Spinal cord (tissue), 9 donors: ENCODE measurements at regions not wholly inside any gene's neighbourhood (a gene's known extent, or its start where the extent isn't known, plus 50 kb on each side); places are given as distances from the start of the nearest gene placed in this dataset.
A peak's percentile ranks its signal among the peaks of the same experiment; 100 is the strongest.

Source experiments
- DNase-seq, 6 donors: peaks; one replicate each; pipeline versions ENCODE4 v3.0.0 to v3.0.0-alpha.2; 2013 to 2015; ENCODE audit warnings: low spot score in 6 of 6, low read depth in 4 of 6
- H3K27ac ChIP-seq: one replicate; pipeline ENCODE4 v1.5.1; 2013; ENCODE audit warnings: low read depth, low read length, control low read depth
- H3K27me3 ChIP-seq: one replicate; pipeline ENCODE4 v1.6.1; 2013; ENCODE audit warnings: low read length; ENCODE audit not compliant: control insufficient read depth, insufficient read depth
- H3K36me3 ChIP-seq: one replicate; pipeline ENCODE4 v1.6.1; 2013; ENCODE audit warnings: low read length; ENCODE audit not compliant: control insufficient read depth, insufficient read depth
- H3K4me1 ChIP-seq: one replicate; pipeline ENCODE4 v1.6.1; 2013; ENCODE audit warnings: low read length; ENCODE audit not compliant: control insufficient read depth, insufficient read depth
- H3K4me3 ChIP-seq: one replicate; pipeline ENCODE4 v1.5.1; 2013; ENCODE audit warnings: low read depth, low read length, control low read depth
- H3K9me3 ChIP-seq: one replicate; pipeline ENCODE4 v1.6.1; 2013; ENCODE audit warnings: low read length; ENCODE audit not compliant: control insufficient read depth, insufficient read depth
- WGBS: methylation state at CpG from one replicate; pipeline ENCODE4 v1.1.5; 2013; ENCODE audit warnings: missing lambda C conversion rate; ENCODE audit not compliant: insufficient coverage; 5-methylcytosine and 5-hydroxymethylcytosine counted together
- donor health status: healthy.

DNA sequence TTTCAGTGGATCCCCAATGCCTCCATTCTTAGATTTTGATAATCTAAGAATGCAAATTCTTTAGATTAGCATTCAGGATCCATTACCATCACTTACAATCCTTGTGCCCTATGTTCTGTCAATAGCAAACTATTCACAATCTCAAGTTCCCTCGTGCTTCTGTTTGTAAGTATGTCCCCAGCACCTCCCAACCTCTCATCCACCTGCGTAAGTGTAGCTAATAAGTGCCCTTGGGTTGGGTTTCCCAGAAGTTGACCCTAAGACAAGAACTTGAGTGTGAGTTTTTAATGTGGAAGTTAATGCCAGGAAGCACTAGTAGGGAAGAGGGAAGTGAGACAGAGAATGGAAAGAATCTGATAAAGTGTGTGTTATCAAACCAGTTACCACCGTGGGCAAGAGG, 72.6 kb upstream of the PAK5 start:
- Histone ChIP-seq H3K27me3 (no peaks in the 10 kb centered on the region), H3K4me3 (no peak overlapping the region), H3K4me1 (no peaks in the 10 kb centered on the region), H3K27ac (no peak overlapping the region), H3K36me3 (no peaks in the 10 kb centered on the region), H3K9me3 (no peaks in the 10 kb centered on the region)
- 50% methylated on average over 1 of the region's 3 CpGs for WGBS
- DNase-seq = no peak

GRCh38 chr20:9909167-9909566, 70.3 kb upstream of the PAK5 start:
- no peaks in the 10 kb centered on the region for H3K4me1 ChIP-seq
- H3K4me3 ChIP-seq = no peak overlapping the region
- no peaks in the 10 kb centered on the region for H3K9me3 ChIP-seq
- H3K27ac ChIP-seq = no peak overlapping the region
- no peaks in the 10 kb centered on the region for H3K36me3 ChIP-seq
- DNase-seq = no peak
- no peaks in the 10 kb centered on the region for H3K27me3 ChIP-seq

GRCh38 chr20:9903048-9903655, 64.3 kb upstream of the PAK5 start:
- DNase-seq = peak in 2 of 6 donors; percentile 17 to 53
- no peaks in the 10 kb centered on the region for H3K9me3 ChIP-seq
- no peak overlapping the region for H3K4me3 ChIP-seq
- WGBS = 17% methylated on average over 1 of the region's 1 CpG
- no peaks in the 10 kb centered on the region for H3K4me1 ChIP-seq
- H3K27me3 ChIP-seq = no peaks in the 10 kb centered on the region
- no peak overlapping the region for H3K27ac ChIP-seq
- H3K36me3 ChIP-seq = no peaks in the 10 kb centered on the region

DNA sequence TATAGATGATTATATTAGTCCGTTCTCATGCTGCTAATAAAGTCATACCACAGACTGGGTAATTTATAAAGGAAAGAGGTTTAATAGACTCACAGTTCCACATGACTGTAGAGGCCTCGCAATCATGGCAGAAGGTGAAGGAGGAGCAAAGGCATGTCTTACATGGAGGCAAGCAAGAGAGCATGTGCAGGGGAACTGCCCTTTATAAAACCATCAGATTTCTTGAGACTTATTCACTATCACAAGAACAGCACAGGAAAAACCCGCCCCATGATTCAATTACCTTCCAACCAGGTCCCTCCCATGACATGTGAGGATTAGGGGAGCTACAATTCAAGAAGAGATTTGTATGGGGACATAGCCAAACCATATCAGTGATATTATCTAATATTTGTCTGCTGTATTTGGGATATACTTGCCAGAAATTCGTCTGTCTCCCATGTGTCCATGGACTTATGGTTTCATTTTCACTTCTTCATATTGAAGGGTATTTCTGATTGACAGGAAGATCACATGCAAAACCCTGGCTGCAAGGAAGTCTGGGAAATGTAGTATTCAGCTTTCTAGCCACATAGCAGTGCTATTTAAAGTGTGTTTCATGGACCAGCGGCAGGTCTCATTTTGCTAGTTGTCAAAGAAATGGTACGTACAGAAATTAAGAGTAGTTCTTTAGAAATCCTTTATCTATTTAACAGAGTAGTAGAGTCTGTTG, 50.5 kb upstream of the PAK5 start:
- Histone ChIP-seq H3K9me3 (no peaks in the 10 kb centered on the region), H3K4me1 (no peaks in the 10 kb centered on the region), H3K4me3 (no peak overlapping the region), H3K36me3 (no peaks in the 10 kb centered on the region), H3K27ac (no peak overlapping the region), H3K27me3 (no peaks in the 10 kb centered on the region)
- no CpG with 5 or more reads among the region's 6 CpGs for WGBS
- no peak for DNase-seq
